Natural killer cell (primary cell): ENCODE measurements at regions not wholly inside any gene's neighbourhood (a gene's known extent, or its start where the extent isn't known, plus 50 kb on each side); places are given as distances from the start of the nearest gene placed in this dataset.
"Not testable (repeated sequence)": the region's sequence is repeated elsewhere in the genome, so short reads cannot be mapped to it uniquely, and the experiment has no call there.

Experiments used
- ATAC-seq, 3 donors: fragments of 150-1000 bp in 2 of 3; fragments of 200-7000 bp in 1 of 3; cut with Tn5 transposase; 1 replicate in 1 of 3; 2 replicates in 2 of 3; pipeline ENCODE4 v1.10.0; 2021; ENCODE audit warnings: mild to moderate bottlenecking in 2 of 3, moderate library complexity in 2 of 3
- DNase-seq, 2 donors: peaks; one replicate each; pipeline versions ENCODE4 v3.0.0 to v3.0.0-alpha.2; 2013 to 2021; ENCODE audit warnings: mixed read lengths in 1 of 2
- H3K27ac ChIP-seq: one replicate; pipeline ENCODE4 v1.5.1; 2013; ENCODE audit warnings: mild to moderate bottlenecking, low read length
- H3K27me3 ChIP-seq: one replicate; pipeline ENCODE4 v1.6.1; 2013; ENCODE audit warnings: low read length; ENCODE audit not compliant: control insufficient read depth, insufficient read depth
- H3K36me3 ChIP-seq: one replicate; pipeline ENCODE4 v1.6.1; 2013; ENCODE audit warnings: low read length; ENCODE audit not compliant: control insufficient read depth, insufficient read depth
- H3K4me1 ChIP-seq: one replicate; pipeline ENCODE4 v1.6.1; 2013; ENCODE audit warnings: low read length; ENCODE audit not compliant: control insufficient read depth, insufficient read depth
- H3K4me3 ChIP-seq: one replicate; pipeline ENCODE4 v1.5.1; 2013; ENCODE audit warnings: low read length
- H3K9me3 ChIP-seq: one replicate; pipeline ENCODE4 v1.6.1; 2013; ENCODE audit warnings: low read length; ENCODE audit not compliant: control insufficient read depth, insufficient read depth
- H3K27ac Mint-ChIP-seq, 2 donors: one replicate each; pipeline ENCODE4 v1.8.0; 2022; ENCODE audit warnings: mild to moderate bottlenecking in 2 of 2, mixed read lengths in 2 of 2, moderate library complexity in 1 of 2
- H3K27me3 Mint-ChIP-seq, 2 donors: one replicate each; pipeline ENCODE4 v1.8.0; 2022; ENCODE audit warnings: low read depth in 2 of 2, mixed read lengths in 2 of 2
- H3K36me3 Mint-ChIP-seq: one replicate; pipeline ENCODE4 v1.8.0; 2022; ENCODE audit warnings: mixed read lengths
- H3K4me1 Mint-ChIP-seq, 2 donors: one replicate each; pipeline ENCODE4 v1.8.0; 2022; ENCODE audit warnings: mixed read lengths in 2 of 2
- H3K4me3 Mint-ChIP-seq: one replicate; pipeline ENCODE4 v1.8.0; 2022; ENCODE audit warnings: mild to moderate bottlenecking, moderate library complexity, mixed read lengths
- H3K9me3 Mint-ChIP-seq, 2 donors: one replicate each; pipeline ENCODE4 v1.8.0; 2022; ENCODE audit warnings: mixed read lengths in 2 of 2
- CTCF ChIP-seq: fragments of 200-600 bp; IDR thresholded peaks from one replicate; pipeline ENCODE4 v1.8.0; 2022; ENCODE audit warnings: antibody characterized with exemption
- WGBS: methylation state at CpG from one replicate; pipeline ENCODE4 v1.1.7; 2013; ENCODE audit warnings: missing lambda C conversion rate; ENCODE audit not compliant: insufficient coverage; 5-methylcytosine and 5-hydroxymethylcytosine counted together
- intact Hi-C: fragments of 100-400 bp; cut with micrococcal nuclease; formaldehyde crosslinking; loops from one replicate; pipeline ENCODE4 v1.14.2; 2022

- no peaks in the 10 kb centered on the region for H3K27me3 Mint-ChIP-seq
- no peak for TF ChIP-seq CTCF
- Histone ChIP-seq H3K27me3 (no peaks in the 10 kb centered on the region), H3K9me3 (peaks cover 3% of the 10 kb centered on the region), H3K4me1 (no peaks in the 10 kb centered on the region), H3K27ac (no peak overlapping the region), H3K36me3 (no peaks in the 10 kb centered on the region), H3K4me3 (no peak overlapping the region)
- 88% methylated on average over 10 of the region's 10 CpGs for WGBS
- intact Hi-C loops = no loop called here
- peaks cover 6% of the 10 kb centered on the region in 2 donors for H3K9me3 Mint-ChIP-seq
- DNase-seq = no peak
- H3K4me1 Mint-ChIP-seq = no peaks in the 10 kb centered on the region
- no peak overlapping the region for H3K4me3 Mint-ChIP-seq
- no peaks in the 10 kb centered on the region for H3K36me3 Mint-ChIP-seq
- H3K27ac Mint-ChIP-seq = no peak overlapping the region
- ATAC-seq = no peak
These were observed 97.2 kb upstream of the FRG1 start for GRCh38 chr4:189843413-189844009.

- no peak for TF ChIP-seq CTCF
- 94% methylated on average over 2 of the region's 2 CpGs for WGBS
- DNase-seq = no peak
- Histone ChIP-seq H3K9me3 (peaks cover 3% of the 10 kb centered on the region), H3K36me3 (no peaks in the 10 kb centered on the region), H3K4me3 (no peak overlapping the region), H3K27ac (no peak overlapping the region), H3K4me1 (no peaks in the 10 kb centered on the region), H3K27me3 (no peaks in the 10 kb centered on the region)
- ATAC-seq = no peak
- no peak overlapping the region for H3K4me3 Mint-ChIP-seq
- no peaks in the 10 kb centered on the region for H3K27me3 Mint-ChIP-seq
- H3K27ac Mint-ChIP-seq = no peak overlapping the region
- no peaks in the 10 kb centered on the region for H3K36me3 Mint-ChIP-seq
- H3K4me1 Mint-ChIP-seq = no peaks in the 10 kb centered on the region
- H3K9me3 Mint-ChIP-seq = peaks cover 4 to 6% of the 10 kb centered on the region in 2 donors
- intact Hi-C loops = no loop called here
These were observed 95.4 kb upstream of the FRG1 start for GRCh38 chr4:189845145-189845846.

GRCh38 chr4:189846094-189846493 is 94.6 kb upstream of the FRG1 start:
- H3K4me3 ChIP-seq, DNase-seq, ATAC-seq, H3K9me3 ChIP-seq, H3K36me3 Mint-ChIP-seq, H3K9me3 Mint-ChIP-seq, H3K36me3 ChIP-seq, intact Hi-C loops, H3K27ac Mint-ChIP-seq, H3K4me3 Mint-ChIP-seq, H3K27me3 ChIP-seq, H3K27ac ChIP-seq, H3K27me3 Mint-ChIP-seq, H3K4me1 ChIP-seq, H3K4me1 Mint-ChIP-seq: not testable (repeated sequence)
- WGBS = 94% methylated on average over 30 of the region's 31 CpGs

- H3K9me3 Mint-ChIP-seq, H3K4me1 Mint-ChIP-seq, H3K4me1 ChIP-seq, H3K27ac ChIP-seq, H3K27ac Mint-ChIP-seq, DNase-seq, H3K4me3 ChIP-seq, ATAC-seq, H3K4me3 Mint-ChIP-seq, H3K36me3 ChIP-seq, H3K36me3 Mint-ChIP-seq, H3K27me3 Mint-ChIP-seq, H3K27me3 ChIP-seq, H3K9me3 ChIP-seq, intact Hi-C loops: not testable (repeated sequence)
- 93% methylated on average over 27 of the region's 27 CpGs for WGBS
These were observed 94.1 kb upstream of the FRG1 start for GRCh38 chr4:189846608-189847007.

- H3K27ac Mint-ChIP-seq, H3K4me3 Mint-ChIP-seq, ATAC-seq, H3K9me3 ChIP-seq, intact Hi-C loops, H3K36me3 Mint-ChIP-seq, H3K27me3 ChIP-seq, H3K27me3 Mint-ChIP-seq, H3K4me3 ChIP-seq, H3K4me1 Mint-ChIP-seq, H3K4me1 ChIP-seq, H3K27ac ChIP-seq, H3K36me3 ChIP-seq, DNase-seq: not testable (repeated sequence)
- WGBS = 64% methylated on average over 3 of the region's 3 CpGs
- peaks cover 4 to 11% of the 10 kb centered on the region in 2 donors for H3K9me3 Mint-ChIP-seq
These were observed 92.0 kb upstream of the FRG1 start for GRCh38 chr4:189848672-189849071.
